HT-29 (cell line): ENCODE measurements at regions not wholly inside any gene's neighbourhood (a gene's known extent, or its start where the extent isn't known, plus 50 kb on each side); places are given as distances from the start of the nearest gene placed in this dataset.

Source experiments
- DNase-seq: peaks from one replicate; pipeline ENCODE4 v3.0.0-alpha.2; 2015; ENCODE audit warnings: low spot score

DNA sequence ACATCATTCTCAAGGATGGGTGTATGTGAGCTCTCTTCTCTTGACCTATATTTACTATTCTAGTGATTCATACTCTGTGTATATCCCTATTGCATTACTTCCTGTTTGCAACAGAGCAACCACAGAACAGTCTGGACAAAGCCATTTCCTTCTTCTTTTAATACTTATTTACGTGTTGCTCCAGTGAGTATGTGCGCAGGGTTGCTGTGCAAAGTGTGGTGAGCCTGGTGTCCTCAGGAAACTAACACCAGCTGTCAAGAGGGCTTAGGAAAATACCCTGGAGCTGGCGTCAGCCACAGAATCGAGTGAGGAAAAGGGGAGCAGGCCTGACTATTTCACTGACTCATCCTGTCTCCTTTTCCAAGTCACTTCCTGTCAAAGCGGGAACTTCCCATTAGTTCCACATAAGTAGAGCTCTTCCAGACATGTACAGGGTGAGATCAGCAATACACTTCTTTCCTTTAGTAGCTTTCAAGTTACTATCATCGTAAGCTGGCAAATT is 214.1 kb upstream of the COPS8 start:
- peak; percentile 54 for DNase-seq

GRCh38 chr2:236872015-236872414 is 213.7 kb upstream of the COPS8 start:
- no peak for DNase-seq

DNA sequence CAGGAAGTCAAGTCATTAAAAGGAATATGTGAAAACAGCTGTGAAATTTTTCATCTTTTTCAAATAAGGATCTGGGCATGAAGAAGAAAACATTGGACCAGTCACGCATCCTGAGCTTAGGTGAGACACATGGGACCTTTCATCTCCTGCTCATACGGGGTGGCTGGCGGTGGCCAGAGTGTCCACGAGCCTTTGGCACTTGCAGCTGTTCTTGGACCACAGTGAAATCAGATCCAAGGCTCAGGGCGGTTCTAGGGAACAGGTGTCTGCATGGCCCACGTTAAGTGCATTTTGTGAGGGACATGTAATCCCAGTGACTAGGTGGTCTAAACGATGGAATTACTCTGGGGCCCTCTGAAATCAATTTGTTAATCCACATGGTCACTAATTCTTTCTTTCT is 212.7 kb upstream of the COPS8 start:
- DNase-seq, result no peak

GRCh38 chr2:236873636-236874035 is 212.1 kb upstream of the COPS8 start:
- no peak for DNase-seq

DNA sequence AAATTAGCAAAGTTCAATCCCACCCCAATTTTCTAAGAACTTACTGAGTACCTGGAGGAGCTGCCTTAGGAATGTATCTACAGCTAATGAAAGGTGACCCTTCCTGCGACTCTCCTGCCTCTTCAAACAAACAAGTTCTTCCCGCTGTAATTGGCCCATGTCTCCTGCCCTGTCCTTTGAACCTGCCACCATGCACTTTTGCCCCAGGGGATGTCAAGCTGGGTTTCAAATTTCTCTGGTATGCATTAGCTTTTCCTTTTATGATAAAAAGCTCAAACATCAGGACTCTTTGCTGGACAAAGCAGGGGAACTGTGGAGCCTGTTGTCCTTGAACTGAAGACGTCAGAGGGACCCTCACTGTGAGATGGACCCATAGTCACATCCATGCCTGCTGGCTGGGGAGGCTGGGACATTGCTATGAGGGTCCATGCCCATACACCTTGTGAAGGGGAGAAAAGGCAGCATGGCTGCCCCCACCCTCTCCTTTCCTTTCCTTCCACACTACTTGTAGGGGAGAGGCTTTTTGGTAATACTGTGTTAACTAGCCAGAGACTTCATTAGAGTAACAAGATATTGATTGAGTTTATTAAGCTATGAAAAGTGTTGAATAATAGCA is 210.7 kb upstream of the COPS8 start:
- no peak for DNase-seq

GRCh38 chr2:236875906-236876505 is 209.7 kb upstream of the COPS8 start:
- DNase-seq, result no peak

- DNase-seq, result no peak
Measured at GRCh38 chr2:236876642-236877041, 209.0 kb upstream of the COPS8 start.

DNA sequence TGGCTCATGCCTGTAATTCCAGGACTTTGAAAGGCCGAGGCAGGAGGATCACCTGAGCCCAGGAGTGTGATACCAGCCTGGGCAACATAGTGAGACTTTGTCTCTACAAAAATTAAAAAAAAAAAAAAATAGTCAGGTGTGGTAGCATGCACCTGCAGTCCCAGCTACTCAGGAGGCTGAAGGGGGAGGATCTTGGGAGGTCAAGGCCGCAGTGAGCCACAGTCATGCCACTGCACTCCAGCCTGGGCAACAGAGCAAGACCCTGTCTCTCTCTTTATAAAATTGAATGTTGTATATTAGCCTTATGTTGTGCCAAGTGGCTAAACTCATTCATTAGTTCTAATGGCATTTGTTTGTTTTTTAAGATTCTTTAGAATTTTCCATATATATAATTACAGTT is 207.7 kb upstream of the COPS8 start:
- DNase-seq, result no peak

- DNase-seq, result no peak
Measured at GRCh38 chr2:236879416-236879963, 206.2 kb upstream of the COPS8 start.

- DNase-seq, result no peak
Measured at GRCh38 chr2:236882074-236882473, 203.6 kb upstream of the COPS8 start.

DNA sequence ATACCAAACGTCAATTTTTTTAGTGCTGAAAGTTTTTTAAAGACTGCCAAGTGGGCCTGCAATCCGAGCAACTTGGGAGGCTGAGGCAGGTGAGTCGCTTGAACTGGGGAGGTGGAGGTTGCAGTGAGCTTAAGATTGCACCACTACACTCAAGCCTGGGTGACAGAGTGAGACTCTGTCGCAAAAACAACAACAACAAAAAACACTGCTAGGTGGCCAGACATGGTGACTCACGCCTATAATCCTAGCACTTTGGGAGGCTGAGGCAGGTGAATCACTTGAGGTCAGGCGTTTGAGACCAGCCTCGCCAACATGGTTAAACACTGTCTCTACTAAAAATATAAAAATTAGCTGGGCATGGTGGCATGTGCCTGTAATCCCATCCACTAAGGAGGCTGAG is 202.8 kb upstream of the COPS8 start:
- DNase-seq, result no peak

DNA sequence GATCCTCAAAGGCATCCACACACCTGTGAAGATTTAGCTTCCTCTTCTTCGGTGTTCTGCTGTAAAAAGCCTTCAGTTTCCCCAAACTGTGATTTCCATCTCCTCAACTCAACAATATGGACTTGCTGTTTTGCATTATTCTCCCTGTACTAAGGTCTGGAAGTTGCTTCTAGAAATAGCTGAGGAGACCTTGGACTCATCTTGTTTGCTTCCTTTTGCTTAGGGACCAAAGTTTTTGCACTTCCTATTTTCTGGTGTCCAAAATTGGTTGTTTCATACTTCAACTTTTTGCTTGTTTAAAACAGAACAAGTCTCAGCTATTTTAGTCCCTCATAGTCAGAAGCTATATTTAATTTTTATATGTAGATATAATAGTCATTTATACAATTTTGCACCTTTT is 201.9 kb upstream of the COPS8 start:
- no peak for DNase-seq

- no peak for DNase-seq
Measured at GRCh38 chr2:236884569-236885175, 201.0 kb upstream of the COPS8 start.

GRCh38 chr2:236886456-236886855 is 199.2 kb upstream of the COPS8 start:
- DNase-seq, result no peak

DNA sequence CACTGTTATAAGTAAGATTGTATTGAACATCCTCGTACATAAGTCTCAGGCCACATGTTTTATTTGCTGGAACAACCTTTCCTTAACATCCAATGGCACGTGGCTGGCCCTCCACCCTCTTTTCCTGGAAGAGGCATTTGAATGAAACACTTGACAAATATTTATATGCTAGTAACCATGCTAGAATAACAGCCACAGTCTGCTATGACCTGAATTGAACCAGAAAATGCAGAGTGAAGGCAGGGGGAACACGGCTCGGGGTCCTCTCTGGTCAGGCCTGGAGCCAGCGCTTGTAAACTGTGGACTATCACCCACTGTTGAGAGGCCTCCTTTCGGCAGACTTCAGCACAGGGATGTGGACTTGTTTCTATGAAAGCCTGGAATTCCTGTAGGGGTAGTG is 198.2 kb upstream of the COPS8 start:
- no peak for DNase-seq

GRCh38 chr2:236887953-236888793 is 197.5 kb upstream of the COPS8 start:
- DNase-seq, result no peak

- DNase-seq, result no peak
Measured at GRCh38 chr2:236888794-236889780, 196.6 kb upstream of the COPS8 start.

GRCh38 chr2:236889791-236890704 is 195.6 kb upstream of the COPS8 start:
- no peak for DNase-seq

- DNase-seq, result no peak
Measured at GRCh38 chr2:236892721-236893120, 193.0 kb upstream of the COPS8 start.

DNA sequence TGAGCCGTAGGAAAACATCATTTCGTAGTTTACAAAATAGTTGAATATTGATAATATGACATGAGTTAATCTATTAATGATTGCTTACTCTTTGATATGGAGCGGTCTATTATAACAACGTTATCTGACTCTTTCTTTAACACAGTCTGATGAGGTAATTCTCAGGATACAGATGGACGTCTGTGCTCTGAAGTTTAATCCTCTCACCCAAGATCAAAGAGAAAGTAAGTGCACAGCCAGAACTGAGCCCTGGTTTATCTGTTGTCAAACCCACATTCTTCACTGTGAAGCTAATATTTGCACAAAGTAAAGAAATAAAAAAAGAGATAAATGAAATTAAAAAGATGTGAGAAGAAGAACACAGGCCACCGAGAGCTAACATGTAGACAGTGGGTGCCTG is 190.9 kb upstream of the COPS8 start:
- DNase-seq, result no peak
